ENCODE measurements at regions not wholly inside any gene's neighbourhood (a gene's known extent, or its start where the extent isn't known, plus 50 kb on each side); places are given as distances from the start of the nearest gene placed in this dataset.

- Histone ChIP-seq H3K4me1 (ENCODE audit: control insufficient read depth in 5 of 5, insufficient read depth in 5 of 5, low read length in 5 of 5) (no peaks in the 10 kb centered on the region), H3K9ac (ENCODE audit: insufficient read depth in 1 of 2, low read length in 2 of 2) (no peak overlapping the region), H3K27me3 (ENCODE audit: control insufficient read depth in 3 of 3, insufficient read depth in 3 of 3, low read length in 2 of 3) (no peaks in the 10 kb centered on the region), H3K27ac (ENCODE audit: low read depth in 1 of 2, low read length in 1 of 2) (no peak overlapping the region), H3K36me3 (ENCODE audit: control insufficient read depth in 4 of 4, insufficient read depth in 4 of 4, low read length in 4 of 4) (no peaks in the 10 kb centered on the region), H3K9me3 (ENCODE audit: control insufficient read depth in 4 of 4, insufficient read depth in 3 of 4, low read length in 3 of 4) (peaks cover 0 to 15% (median 1%) of the 10 kb centered on the region in 4 donors), H3K4me3 (no peak overlapping the region)
- TF ChIP-seq CTCF (IDR thresholded peaks at IDR 0.05; ENCODE audit: control extremely low read depth, extremely low read depth) = no peak
- no peak for DNase-seq
- ATAC-seq (ENCODE audit: insufficient read depth, low FRiP score) = no peak
- 93 to 96% methylated on average over 8 of the region's 8 CpGs for WGBS, 2 donors
Observed at GRCh38 chr11:127412234-127412633, 411.7 kb upstream of the KIRREL3 start.

- no peak for ATAC-seq (ENCODE audit: insufficient read depth, low FRiP score)
- TF ChIP-seq CTCF (IDR thresholded peaks at IDR 0.05; ENCODE audit: control extremely low read depth, extremely low read depth) = no peak
Observed at GRCh38 chr11:127411283-127411682, 410.7 kb upstream of the KIRREL3 start.

GRCh38 chr11:127395034-127395433, 394.5 kb upstream of the KIRREL3 start:
- Histone ChIP-seq H3K36me3 (ENCODE audit: control insufficient read depth in 4 of 4, insufficient read depth in 4 of 4, low read length in 4 of 4) (no peaks in the 10 kb centered on the region), H3K27me3 (ENCODE audit: control insufficient read depth in 3 of 3, insufficient read depth in 3 of 3, low read length in 2 of 3) (no peaks in the 10 kb centered on the region), H3K4me1 (ENCODE audit: control insufficient read depth in 5 of 5, insufficient read depth in 5 of 5, low read length in 5 of 5) (no peaks in the 10 kb centered on the region), H3K9me3 (ENCODE audit: control insufficient read depth in 4 of 4, insufficient read depth in 3 of 4, low read length in 3 of 4) (no peaks in the 10 kb centered on the region), H3K27ac (ENCODE audit: low read depth in 1 of 2, low read length in 1 of 2) (no peak overlapping the region), H3K9ac (ENCODE audit: insufficient read depth in 1 of 2, low read length in 2 of 2) (no peak overlapping the region), H3K4me3 (no peak overlapping the region)
- no peak for TF ChIP-seq CTCF (IDR thresholded peaks at IDR 0.05; ENCODE audit: control extremely low read depth, extremely low read depth)
- DNase-seq (no peak), ATAC-seq (ENCODE audit: insufficient read depth, low FRiP score) (no peak)
- WGBS, 2 donors = 64 to 76% methylated on average over 5 of the region's 5 CpGs

More at GRCh38 chr11:127411283-127411682, 410.7 kb upstream of the KIRREL3 start:
- peaks cover 0 to 15% (median 1%) of the 10 kb centered on the region in 4 donors for H3K9me3 ChIP-seq (ENCODE audit: control insufficient read depth in 4 of 4, insufficient read depth in 3 of 4, low read length in 3 of 4)
- no peaks in the 10 kb centered on the region for H3K27me3 ChIP-seq (ENCODE audit: control insufficient read depth in 3 of 3, insufficient read depth in 3 of 3, low read length in 2 of 3)
- H3K9ac ChIP-seq (ENCODE audit: insufficient read depth in 1 of 2, low read length in 2 of 2) = no peak overlapping the region
- H3K4me1 ChIP-seq (ENCODE audit: control insufficient read depth in 5 of 5, insufficient read depth in 5 of 5, low read length in 5 of 5) = no peaks in the 10 kb centered on the region
- DNase-seq = no peak
- H3K36me3 ChIP-seq (ENCODE audit: control insufficient read depth in 4 of 4, insufficient read depth in 4 of 4, low read length in 4 of 4) = no peaks in the 10 kb centered on the region
- 90 to 93% methylated on average over 7 of the region's 7 CpGs for WGBS, 2 donors
- H3K27ac ChIP-seq (ENCODE audit: low read depth in 1 of 2, low read length in 1 of 2) = no peak overlapping the region
- H3K4me3 ChIP-seq = no peak overlapping the region

GRCh38 chr11:127393460-127393997, 393.0 kb upstream of the KIRREL3 start:
- H3K36me3 ChIP-seq (ENCODE audit: control insufficient read depth in 4 of 4, insufficient read depth in 4 of 4, low read length in 4 of 4) = no peaks in the 10 kb centered on the region
- H3K27ac ChIP-seq (ENCODE audit: low read depth in 1 of 2, low read length in 1 of 2) = no peak overlapping the region
- no peaks in the 10 kb centered on the region for H3K9me3 ChIP-seq (ENCODE audit: control insufficient read depth in 4 of 4, insufficient read depth in 3 of 4, low read length in 3 of 4)
- WGBS, 2 donors = 60 to 63% methylated on average over 4 of the region's 4 CpGs
- TF ChIP-seq CTCF (IDR thresholded peaks at IDR 0.05; ENCODE audit: control extremely low read depth, extremely low read depth) = no peak
- no peak for DNase-seq
- no peak for ATAC-seq (ENCODE audit: insufficient read depth, low FRiP score)
- no peak overlapping the region for H3K4me3 ChIP-seq
- no peak overlapping the region for H3K9ac ChIP-seq (ENCODE audit: insufficient read depth in 1 of 2, low read length in 2 of 2)
- H3K27me3 ChIP-seq (ENCODE audit: control insufficient read depth in 3 of 3, insufficient read depth in 3 of 3, low read length in 2 of 3) = no peaks in the 10 kb centered on the region
- no peaks in the 10 kb centered on the region for H3K4me1 ChIP-seq (ENCODE audit: control insufficient read depth in 5 of 5, insufficient read depth in 5 of 5, low read length in 5 of 5)
